HepG2 (cell line): ENCODE measurements at regions not wholly inside any gene's neighbourhood (a gene's known extent, or its start where the extent isn't known, plus 50 kb on each side); places are given as distances from the start of the nearest gene placed in this dataset.

Experiments used
- RAD21 ChIP-seq: fragments of 450-650 bp; formaldehyde crosslinking; IDR thresholded peaks from 2 replicates; pipeline ENCODE4 v1.5.0; 2020; ENCODE audit warnings: mild to moderate bottlenecking
- RELA ChIP-seq: sonication (generic); formaldehyde crosslinking; IDR thresholded peaks from 2 replicates; pipeline ENCODE4 v1.4.0; 2020; ENCODE audit warnings: missing genetic modification reagents
- ZFY ChIP-seq: sonication (generic); formaldehyde crosslinking; IDR thresholded peaks from 2 replicates; pipeline ENCODE4 v1.4.0; 2020; ENCODE audit warnings: missing genetic modification reagents
- ZNF33A ChIP-seq: sonication (generic); formaldehyde crosslinking; IDR thresholded peaks from 2 replicates; pipeline ENCODE4 v1.5.1; 2020; ENCODE audit warnings: missing genetic modification reagents, mild to moderate bottlenecking, moderate library complexity, borderline replicate concordance
- TF ChIP-seq, protein P1 (sequence below): sonication (generic); formaldehyde crosslinking; IDR thresholded peaks from 2 replicates; pipeline ENCODE4 v1.4.0; 2020; ENCODE audit warnings: mild to moderate bottlenecking, missing genetic modification reagents

DNA sequence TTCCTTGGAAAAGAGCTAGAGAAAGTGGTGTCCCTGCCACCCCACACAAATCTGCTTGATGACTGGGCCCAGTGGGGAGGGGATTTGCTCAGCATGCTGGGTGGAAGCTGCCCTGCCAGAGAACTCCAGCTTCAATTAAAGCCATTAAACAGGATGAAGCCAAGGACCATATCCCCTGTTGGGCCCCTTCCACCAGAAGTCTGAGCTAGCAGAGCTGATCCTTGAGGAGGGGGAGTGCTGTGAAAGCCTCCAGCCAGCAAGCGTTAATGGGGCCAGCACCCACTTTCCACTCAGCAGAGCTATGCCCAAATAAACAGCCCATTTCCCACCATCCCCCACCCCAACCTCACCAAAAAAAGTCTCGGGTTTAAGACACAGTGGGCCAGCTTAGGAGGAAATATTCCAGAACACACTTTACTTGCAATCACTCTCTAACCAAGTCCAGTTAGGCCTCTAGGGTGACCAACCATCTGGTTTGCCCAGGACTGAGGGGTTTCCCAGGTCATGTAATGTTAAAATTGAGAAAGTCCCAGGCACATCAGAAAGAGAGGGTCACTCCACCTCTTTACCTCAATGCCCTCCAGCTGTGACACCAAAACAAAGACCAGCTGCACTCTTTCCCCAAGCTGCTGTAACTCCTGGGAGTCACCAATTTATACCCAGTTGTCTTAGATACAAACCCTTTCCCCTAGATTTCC, 132.3 kb downstream of the FOXI3 start:
- TF ChIP-seq ZFY (CRISPR knock-in tag) (no peak), RAD21 (no peak), RELA (no peak), ZNF33A (no peak)
- TF ChIP-seq, protein P1, sequence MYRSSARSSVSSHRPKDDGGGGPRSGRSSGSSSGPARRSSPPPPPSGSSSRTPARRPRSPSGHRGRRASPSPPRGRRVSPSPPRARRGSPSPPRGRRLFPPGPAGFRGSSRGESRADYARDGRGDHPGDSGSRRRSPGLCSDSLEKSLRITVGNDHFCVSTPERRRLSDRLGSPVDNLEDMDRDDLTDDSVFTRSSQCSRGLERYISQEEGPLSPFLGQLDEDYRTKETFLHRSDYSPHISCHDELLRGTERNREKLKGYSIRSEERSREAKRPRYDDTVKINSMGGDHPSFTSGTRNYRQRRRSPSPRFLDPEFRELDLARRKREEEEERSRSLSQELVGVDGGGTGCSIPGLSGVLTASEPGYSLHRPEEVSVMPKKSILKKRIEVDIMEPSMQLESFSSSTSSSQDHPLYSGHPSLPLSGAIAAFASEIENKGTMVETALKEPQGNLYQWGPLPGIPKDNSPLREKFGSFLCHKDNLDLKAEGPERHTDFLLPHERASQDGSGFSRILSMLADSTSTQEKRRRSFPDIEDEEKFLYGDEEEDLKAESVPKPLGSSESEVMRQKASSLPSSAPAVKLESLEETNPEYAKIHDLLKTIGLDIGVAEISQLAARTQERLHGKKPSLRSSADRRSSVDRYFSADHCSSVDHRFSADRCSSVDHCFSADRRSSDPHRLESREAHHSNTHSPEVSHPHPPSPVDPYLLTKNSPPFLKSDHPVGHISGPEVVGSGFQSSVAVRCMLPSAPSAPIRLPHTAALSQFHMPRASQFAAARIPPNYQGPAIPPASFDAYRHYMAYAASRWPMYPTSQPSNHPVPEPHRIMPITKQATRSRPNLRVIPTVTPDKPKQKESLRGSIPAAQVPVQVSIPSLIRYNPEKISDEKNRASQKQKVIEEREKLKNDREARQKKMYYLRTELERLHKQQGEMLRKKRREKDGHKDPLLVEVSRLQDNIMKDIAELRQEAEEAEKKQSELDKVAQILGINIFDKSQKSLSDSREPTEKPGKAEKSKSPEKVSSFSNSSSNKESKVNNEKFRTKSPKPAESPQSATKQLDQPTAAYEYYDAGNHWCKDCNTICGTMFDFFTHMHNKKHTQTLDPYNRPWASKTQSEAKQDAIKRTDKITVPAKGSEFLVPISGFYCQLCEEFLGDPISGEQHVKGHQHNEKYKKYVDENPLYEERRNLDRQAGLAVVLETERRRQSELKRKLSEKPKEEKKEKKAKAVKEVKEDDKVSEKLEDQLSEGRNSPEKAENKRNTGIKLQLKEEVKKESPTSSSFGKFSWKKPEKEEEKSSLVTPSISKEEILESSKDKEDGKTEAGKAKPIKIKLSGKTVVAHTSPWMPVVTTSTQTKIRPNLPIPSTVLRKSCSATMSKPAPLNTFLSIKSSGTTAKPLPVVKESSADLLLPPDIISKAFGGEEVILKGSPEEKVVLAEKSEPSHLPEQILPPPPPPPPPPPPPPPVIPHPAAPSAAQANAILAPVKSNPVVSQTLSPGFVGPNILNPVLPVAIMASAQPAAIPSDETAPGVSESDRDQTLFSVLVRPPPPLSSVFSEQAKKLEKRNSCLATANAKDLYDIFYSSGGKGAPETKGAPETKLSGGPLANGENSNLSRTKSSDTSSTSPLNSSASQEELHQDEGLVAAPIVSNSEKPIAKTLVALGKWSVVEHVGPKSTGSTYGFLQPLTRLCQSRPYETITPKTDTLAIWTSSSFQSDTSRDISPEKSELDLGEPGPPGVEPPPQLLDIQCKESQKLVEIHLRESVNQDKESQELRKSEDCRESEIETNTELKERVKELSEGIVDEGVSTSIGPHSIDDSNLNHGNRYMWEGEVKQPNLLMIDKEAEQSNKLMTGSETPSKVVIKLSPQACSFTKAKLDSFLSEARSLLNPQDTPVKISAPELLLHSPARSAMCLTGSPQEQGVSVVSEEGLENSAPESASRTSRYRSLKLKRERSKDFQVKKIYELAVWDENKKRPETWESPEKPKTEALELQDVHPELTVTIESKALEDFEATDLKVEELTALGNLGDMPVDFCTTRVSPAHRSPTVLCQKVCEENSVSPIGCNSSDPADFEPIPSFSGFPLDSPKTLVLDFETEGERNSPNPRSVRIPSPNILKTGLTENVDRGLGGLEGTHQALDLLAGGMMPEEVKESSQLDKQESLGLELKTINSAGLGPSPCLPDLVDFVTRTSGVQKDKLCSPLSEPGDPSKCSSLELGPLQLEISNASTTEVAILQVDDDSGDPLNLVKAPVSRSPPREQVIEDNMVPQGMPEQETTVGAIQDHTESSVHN (CRISPR knock-in tag), result no peak
